Endodermal cell (in vitro differentiated cells): ENCODE measurements at regions not wholly inside any gene's neighbourhood (a gene's known extent, or its start where the extent isn't known, plus 50 kb on each side); places are given as distances from the start of the nearest gene placed in this dataset.
"Not testable (repeated sequence)": the region's sequence is repeated elsewhere in the genome, so short reads cannot be mapped to it uniquely, and the experiment has no call there.

Experiments
- DNase-seq: peaks from one replicate; pipeline ENCODE4 v3.0.0-alpha.2; 2017
- H3K27ac ChIP-seq: 2 replicates; pipeline ENCODE4 v1.5.1; 2013; ENCODE audit warnings: mild to moderate bottlenecking, low read depth, low read length, moderate library complexity
- H3K27me3 ChIP-seq: 2 replicates; pipeline ENCODE4 v1.6.1; 2013; ENCODE audit warnings: mild to moderate bottlenecking, low read length, moderate library complexity; ENCODE audit not compliant: insufficient read depth, control insufficient read depth, poor library complexity, severe bottlenecking
- H3K36me3 ChIP-seq: 2 replicates; pipeline ENCODE4 v1.7.0; 2013; ENCODE audit warnings: mild to moderate bottlenecking, low read length, moderate library complexity; ENCODE audit not compliant: control insufficient read depth, insufficient read depth
- H3K4me1 ChIP-seq: one replicate; pipeline ENCODE4 v1.7.0; 2013; ENCODE audit warnings: low read length; ENCODE audit not compliant: control insufficient read depth, insufficient read depth
- H3K4me3 ChIP-seq: 2 replicates; pipeline ENCODE4 v1.5.1; 2013; ENCODE audit warnings: mild to moderate bottlenecking, low read length, moderate library complexity
- H3K9ac ChIP-seq: 2 replicates; pipeline ENCODE4 v1.6.1; 2013; ENCODE audit warnings: mild to moderate bottlenecking, low read length, moderate library complexity; ENCODE audit not compliant: poor library complexity, severe bottlenecking; ENCODE audit errors: extremely low read depth
- H3K9me3 ChIP-seq: 2 replicates; pipeline ENCODE4 v1.6.1; 2013; ENCODE audit warnings: mild to moderate bottlenecking, low read length, moderate library complexity; ENCODE audit not compliant: control insufficient read depth
- H3K27ac Mint-ChIP-seq: 2 replicates; pipeline ENCODE4 v1.8.0; 2020; ENCODE audit warnings: mixed read lengths
- H3K27me3 Mint-ChIP-seq: 2 replicates; pipeline ENCODE4 v1.8.0; 2021; ENCODE audit warnings: mild to moderate bottlenecking, mixed read lengths; ENCODE audit not compliant: insufficient read depth
- H3K36me3 Mint-ChIP-seq: 2 replicates; pipeline ENCODE4 v1.8.0; 2020; ENCODE audit warnings: low read depth, mixed read lengths
- H3K4me1 Mint-ChIP-seq: 2 replicates; pipeline ENCODE4 v1.8.0; 2020; ENCODE audit warnings: mixed read lengths
- H3K4me3 Mint-ChIP-seq: 2 replicates; pipeline ENCODE4 v1.8.0; 2020; ENCODE audit warnings: mild to moderate bottlenecking, moderate library complexity, mixed read lengths
- H3K9me3 Mint-ChIP-seq: 2 replicates; pipeline ENCODE4 v1.8.0; 2020; ENCODE audit warnings: mild to moderate bottlenecking, mixed read lengths
- CTCF ChIP-seq: fragments of 200-600 bp; sonication (generic); conservative IDR thresholded peaks from 2 replicates; pipeline ENCODE4 v1.5.0; 2021; ENCODE audit warnings: antibody characterized with exemption, mild to moderate bottlenecking
- WGBS, 2 experiments: methylation state at CpG; one replicate each; pipeline versions ENCODE4 v1.1.5 to v1.1.7; 2013; ENCODE audit warnings: missing lambda C conversion rate in 2 of 2, mixed read lengths in 1 of 2; ENCODE audit not compliant: insufficient coverage in 1 of 2, insufficient read length in 1 of 2; 5-methylcytosine and 5-hydroxymethylcytosine counted together

GRCh38 chr15:23793191-23793680, 106.1 kb upstream of the NDN start:
- Mint-ChIP-seq H3K4me3 (no peak overlapping the region), H3K27ac (no peak overlapping the region), H3K27me3 (no peaks in the 10 kb centered on the region), H3K36me3 (no peaks in the 10 kb centered on the region), H3K4me1 (no peaks in the 10 kb centered on the region), H3K9me3 (peaks cover 63% of the 10 kb centered on the region)
- no peak for DNase-seq
- H3K27me3 ChIP-seq: no peaks in the 10 kb centered on the region
- H3K4me1 ChIP-seq: no peaks in the 10 kb centered on the region
- peaks cover 39% of the 10 kb centered on the region for H3K9me3 ChIP-seq
- no peak overlapping the region for H3K27ac ChIP-seq
- no peak overlapping the region for H3K9ac ChIP-seq
- WGBS, 2 experiments: 85 to 93% methylated on average over 4 to 6 of the region's 6 CpGs
- H3K36me3 ChIP-seq: no peaks in the 10 kb centered on the region
- TF ChIP-seq CTCF: no peak
- H3K4me3 ChIP-seq: no peak overlapping the region

- Mint-ChIP-seq H3K9me3 (peaks cover 76% of the 10 kb centered on the region), H3K36me3 (no peaks in the 10 kb centered on the region), H3K4me1 (no peaks in the 10 kb centered on the region), H3K27ac (no peak overlapping the region), H3K4me3 (no peak overlapping the region), H3K27me3 (no peaks in the 10 kb centered on the region)
- no peak for TF ChIP-seq CTCF
- Histone ChIP-seq H3K36me3 (no peaks in the 10 kb centered on the region), H3K9me3 (peaks cover 27% of the 10 kb centered on the region), H3K9ac (no peak overlapping the region), H3K27me3 (no peaks in the 10 kb centered on the region), H3K4me1 (no peaks in the 10 kb centered on the region), H3K27ac (peak overlapping the region; percentile 78), H3K4me3 (no peak overlapping the region)
- DNase-seq: no peak
- WGBS, 2 experiments: 76 to 81% methylated on average over 8 to 22 of the region's 22 CpGs
Observed at GRCh38 chr15:23797747-23798446, 110.8 kb upstream of the NDN start.

GRCh38 chr15:23801881-23802280, 114.8 kb upstream of the NDN start:
- 80 to 100% methylated on average over 1 to 2 of the region's 2 CpGs for WGBS, 2 experiments
- peaks cover 74% of the 10 kb centered on the region for H3K9me3 Mint-ChIP-seq
- no peaks in the 10 kb centered on the region for H3K36me3 Mint-ChIP-seq
- H3K27ac ChIP-seq: no peak overlapping the region
- no peak overlapping the region for H3K27ac Mint-ChIP-seq
- H3K36me3 ChIP-seq: no peaks in the 10 kb centered on the region
- no peak for TF ChIP-seq CTCF
- H3K4me1 Mint-ChIP-seq: no peaks in the 10 kb centered on the region
- no peaks in the 10 kb centered on the region for H3K4me1 ChIP-seq
- peaks cover 18% of the 10 kb centered on the region for H3K9me3 ChIP-seq
- no peak overlapping the region for H3K4me3 ChIP-seq
- DNase-seq: no peak
- H3K9ac ChIP-seq: no peak overlapping the region
- no peaks in the 10 kb centered on the region for H3K27me3 Mint-ChIP-seq
- H3K4me3 Mint-ChIP-seq: no peak overlapping the region
- H3K27me3 ChIP-seq: no peaks in the 10 kb centered on the region

GRCh38 chr15:23802896-23803435, 115.9 kb upstream of the NDN start:
- peaks cover 71% of the 10 kb centered on the region for H3K9me3 Mint-ChIP-seq
- WGBS, 2 experiments: 89 to 91% methylated on average over 8 to 31 of the region's 37 CpGs
- H3K9ac ChIP-seq, H3K36me3 ChIP-seq, H3K27me3 Mint-ChIP-seq, H3K4me3 ChIP-seq, H3K4me3 Mint-ChIP-seq, H3K4me1 ChIP-seq, DNase-seq, H3K27me3 ChIP-seq, H3K27ac ChIP-seq, H3K36me3 Mint-ChIP-seq, H3K27ac Mint-ChIP-seq, H3K4me1 Mint-ChIP-seq: not testable (repeated sequence)
- H3K9me3 ChIP-seq: peaks cover 18% of the 10 kb centered on the region
